ENCODE measurements at regions not wholly inside any gene's neighbourhood (a gene's known extent, or its start where the extent isn't known, plus 50 kb on each side); places are given as distances from the start of the nearest gene placed in this dataset.

DNA sequence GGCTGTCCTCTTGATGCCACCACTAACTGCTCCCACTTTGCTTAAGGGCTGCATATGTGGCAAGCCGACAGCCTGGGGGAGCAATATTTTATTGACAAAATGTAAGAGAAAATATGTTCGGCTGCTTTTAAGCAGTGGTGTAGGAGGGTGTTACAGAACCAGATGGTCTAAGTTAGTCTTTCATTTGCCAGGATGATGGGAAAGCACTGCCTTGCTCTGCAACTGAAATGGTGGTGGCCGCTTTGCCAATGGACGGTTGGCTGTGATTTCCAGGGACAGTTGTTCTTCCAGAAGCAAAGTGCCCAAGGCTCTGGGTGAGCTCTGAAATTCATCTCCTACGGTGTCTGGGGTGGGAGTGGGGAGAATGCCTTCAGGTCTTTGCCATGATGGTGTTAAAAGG, 469.3 kb downstream of the TOX3 start:
- no peak for DNase-seq (ENCODE audit: low read depth)
- TF ChIP-seq, protein P1, sequence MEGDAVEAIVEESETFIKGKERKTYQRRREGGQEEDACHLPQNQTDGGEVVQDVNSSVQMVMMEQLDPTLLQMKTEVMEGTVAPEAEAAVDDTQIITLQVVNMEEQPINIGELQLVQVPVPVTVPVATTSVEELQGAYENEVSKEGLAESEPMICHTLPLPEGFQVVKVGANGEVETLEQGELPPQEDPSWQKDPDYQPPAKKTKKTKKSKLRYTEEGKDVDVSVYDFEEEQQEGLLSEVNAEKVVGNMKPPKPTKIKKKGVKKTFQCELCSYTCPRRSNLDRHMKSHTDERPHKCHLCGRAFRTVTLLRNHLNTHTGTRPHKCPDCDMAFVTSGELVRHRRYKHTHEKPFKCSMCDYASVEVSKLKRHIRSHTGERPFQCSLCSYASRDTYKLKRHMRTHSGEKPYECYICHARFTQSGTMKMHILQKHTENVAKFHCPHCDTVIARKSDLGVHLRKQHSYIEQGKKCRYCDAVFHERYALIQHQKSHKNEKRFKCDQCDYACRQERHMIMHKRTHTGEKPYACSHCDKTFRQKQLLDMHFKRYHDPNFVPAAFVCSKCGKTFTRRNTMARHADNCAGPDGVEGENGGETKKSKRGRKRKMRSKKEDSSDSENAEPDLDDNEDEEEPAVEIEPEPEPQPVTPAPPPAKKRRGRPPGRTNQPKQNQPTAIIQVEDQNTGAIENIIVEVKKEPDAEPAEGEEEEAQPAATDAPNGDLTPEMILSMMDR (IDR thresholded peaks at IDR 0.05; ENCODE audit: insufficient read depth, low read depth, low read length): no peak
- Histone ChIP-seq H3K4me3 (ENCODE audit: low read depth, low read length) (no peak overlapping the region), H3K27me3 (ENCODE audit: control insufficient read depth, insufficient read depth, low read length) (no peaks in the 10 kb centered on the region), H3K36me3 (ENCODE audit: control insufficient read depth, insufficient read depth, low read length) (no peaks in the 10 kb centered on the region)
- ChIA-PET CTCF (no interaction called here), POLR2A (no interaction called here)

DNA sequence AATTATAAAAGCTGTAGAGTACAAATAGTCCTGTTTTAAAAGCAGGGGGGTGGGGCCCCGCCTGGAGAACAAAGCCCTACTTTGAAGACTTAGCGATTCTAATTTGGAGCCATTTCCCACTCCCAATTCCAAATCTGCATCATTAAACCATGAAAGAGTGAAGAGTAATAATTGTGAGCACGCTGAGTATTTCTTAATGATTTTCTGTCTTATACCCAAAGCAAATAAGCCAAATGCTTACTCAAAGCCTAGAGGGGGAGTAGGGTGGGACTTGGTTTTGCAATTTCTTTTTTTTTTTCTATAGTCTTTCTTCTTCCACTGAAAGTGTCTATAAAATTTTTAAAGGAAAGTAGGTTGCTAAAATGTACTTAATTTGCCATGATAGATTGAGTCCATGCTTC, 470.1 kb downstream of the TOX3 start:
- no peaks in the 10 kb centered on the region for H3K27me3 ChIP-seq (ENCODE audit: control insufficient read depth, insufficient read depth, low read length)
- TF ChIP-seq, protein P1 (IDR thresholded peaks at IDR 0.05; ENCODE audit: insufficient read depth, low read depth, low read length): no peak
- CTCF ChIA-PET: no interaction called here

DNA sequence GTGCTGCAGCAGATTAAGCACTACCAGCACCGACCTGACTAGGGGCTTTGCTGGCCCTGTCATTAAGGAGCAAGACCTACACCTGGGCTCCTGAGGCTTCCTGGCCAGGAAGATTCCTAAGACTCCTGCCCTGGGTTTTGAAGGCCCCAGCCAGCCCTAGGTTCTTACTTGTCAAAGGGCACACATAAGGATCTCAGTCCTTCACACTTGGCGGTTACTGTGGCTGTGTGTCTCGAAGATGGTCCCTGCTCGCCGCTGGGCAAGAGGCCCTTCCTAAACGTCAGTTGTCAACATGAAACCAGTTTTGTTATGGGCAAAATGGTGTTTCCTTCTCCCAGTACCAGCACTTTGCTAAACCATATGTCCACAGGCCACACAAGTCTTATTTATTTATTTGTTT, 470.6 kb downstream of the TOX3 start:
- Histone ChIP-seq H3K36me3 (ENCODE audit: control insufficient read depth, insufficient read depth, low read length) (no peaks in the 10 kb centered on the region), H3K27me3 (ENCODE audit: control insufficient read depth, insufficient read depth, low read length) (no peaks in the 10 kb centered on the region), H3K4me3 (ENCODE audit: low read depth, low read length) (no peak overlapping the region)
- TF ChIP-seq, protein P1 (IDR thresholded peaks at IDR 0.05; ENCODE audit: insufficient read depth, low read depth, low read length): no peak
- POLR2A ChIA-PET: no interaction called here
- DNase-seq (ENCODE audit: low read depth): no peak
- CTCF ChIA-PET: no interaction called here

More for the DNA sequence above, 470.1 kb downstream of the TOX3 start:
- POLR2A ChIA-PET: no interaction called here
- DNase-seq (ENCODE audit: low read depth): no peak
- H3K36me3 ChIP-seq (ENCODE audit: control insufficient read depth, insufficient read depth, low read length): no peaks in the 10 kb centered on the region
- H3K4me3 ChIP-seq (ENCODE audit: low read depth, low read length): no peak overlapping the region

DNA sequence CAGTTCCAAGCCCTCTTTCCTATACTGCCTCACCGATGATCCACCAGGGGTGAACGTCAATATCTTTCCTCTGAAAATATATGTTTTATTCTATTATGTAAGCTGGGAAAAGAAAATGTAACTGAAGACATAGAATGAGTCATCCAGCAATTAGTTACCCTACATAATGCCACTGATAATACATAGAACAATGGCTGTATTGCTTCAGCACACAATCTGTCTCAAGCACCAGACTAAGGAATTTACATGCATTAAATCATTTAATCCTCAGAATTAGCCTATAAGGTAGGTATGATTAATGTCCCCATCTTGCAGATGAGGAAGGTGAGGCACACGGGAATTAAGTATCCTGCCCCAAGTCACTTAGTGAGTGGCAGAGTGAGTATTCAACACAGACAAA, 472.8 kb downstream of the TOX3 start:
- Histone ChIP-seq H3K36me3 (ENCODE audit: control insufficient read depth, insufficient read depth, low read length) (no peaks in the 10 kb centered on the region), H3K27me3 (ENCODE audit: control insufficient read depth, insufficient read depth, low read length) (no peaks in the 10 kb centered on the region), H3K4me3 (ENCODE audit: low read depth, low read length) (no peak overlapping the region)
- TF ChIP-seq, protein P1 (IDR thresholded peaks at IDR 0.05; ENCODE audit: insufficient read depth, low read depth, low read length): no peak
- ChIA-PET CTCF (no interaction called here), POLR2A (no interaction called here)
- no peak for DNase-seq (ENCODE audit: low read depth)

DNA sequence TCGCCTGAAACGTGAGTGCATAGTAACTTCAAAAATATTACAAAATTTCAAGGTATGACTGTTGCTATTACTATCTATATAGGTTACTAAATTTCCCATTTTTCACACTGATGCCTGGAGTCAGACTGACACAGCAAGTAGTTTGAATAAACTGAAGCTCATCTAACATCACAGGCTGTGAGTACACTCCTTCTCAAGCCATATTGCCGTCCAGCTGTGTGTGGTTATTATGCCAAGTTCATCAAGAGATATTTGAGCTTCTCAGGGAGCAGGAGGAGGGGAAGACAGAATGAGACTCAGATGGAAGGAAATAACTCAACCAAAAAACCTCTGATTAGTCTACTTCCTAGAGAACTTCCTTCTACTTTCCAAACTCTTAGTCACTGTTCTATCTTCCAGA, 473.9 kb downstream of the TOX3 start:
- H3K36me3 ChIP-seq (ENCODE audit: control insufficient read depth, insufficient read depth, low read length): no peaks in the 10 kb centered on the region
- ChIA-PET CTCF (no interaction called here), POLR2A (no interaction called here)
- no peaks in the 10 kb centered on the region for H3K27me3 ChIP-seq (ENCODE audit: control insufficient read depth, insufficient read depth, low read length)
- DNase-seq (ENCODE audit: low read depth): no peak
- no peak overlapping the region for H3K4me3 ChIP-seq (ENCODE audit: low read depth, low read length)
- TF ChIP-seq, protein P1 (IDR thresholded peaks at IDR 0.05; ENCODE audit: insufficient read depth, low read depth, low read length): no peak

Data from BJ (cell line).